HK-2 (cell line): ENCODE measurements at regions not wholly inside any gene's neighbourhood (a gene's known extent, or its start where the extent isn't known, plus 50 kb on each side); places are given as distances from the start of the nearest gene placed in this dataset.

Experiments used
- DNase-seq: peaks from one replicate; pipeline ENCODE4 v3.0.0-alpha.2; 2018; ENCODE audit not compliant: unreplicated experiment

GRCh38 chr6:8218861-8219260 is 116.5 kb upstream of the EEF1E1 start:
- DNase-seq, result no peak

DNA sequence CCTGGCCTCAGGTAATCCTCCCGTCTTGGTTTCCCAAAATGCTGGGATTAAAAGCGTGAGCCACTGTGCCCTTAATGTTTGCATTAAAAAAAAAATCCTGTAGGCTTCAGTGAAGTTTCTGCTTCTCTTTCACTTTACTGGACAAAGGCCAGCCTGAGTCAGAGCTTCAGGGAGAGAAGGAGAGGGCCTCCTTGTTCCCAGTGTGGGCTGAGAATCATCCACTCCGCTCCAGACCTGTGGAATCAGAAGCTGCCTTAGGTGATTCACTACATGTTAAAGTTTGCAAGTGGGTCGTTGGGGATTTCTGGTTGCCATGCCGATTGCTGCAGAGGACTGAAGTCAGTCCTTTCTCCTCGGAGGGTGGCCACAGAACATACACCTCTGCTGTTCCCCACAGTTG is 113.3 kb upstream of the EEF1E1 start:
- peak; percentile 46 for DNase-seq

DNA sequence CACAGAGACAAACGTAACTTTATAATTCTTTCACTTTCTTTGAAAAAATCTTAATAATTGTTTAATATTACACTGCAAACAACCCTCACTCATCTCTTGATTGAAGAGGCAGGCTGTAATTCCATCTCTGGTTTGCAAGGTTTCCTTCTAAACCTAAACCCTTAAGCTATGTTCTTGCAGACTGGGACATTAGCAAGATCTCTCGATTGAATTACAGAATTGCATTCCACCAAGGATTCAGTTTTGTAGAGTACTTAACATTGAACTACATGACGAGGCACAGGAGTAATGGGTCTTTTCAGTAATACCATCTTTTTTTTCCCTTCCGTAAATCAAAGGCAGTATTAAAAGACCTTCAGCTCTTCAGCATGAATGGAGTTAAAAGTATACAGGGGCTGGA is 111.6 kb upstream of the EEF1E1 start:
- DNase-seq, result no peak

GRCh38 chr6:8212720-8213434 is 110.5 kb upstream of the EEF1E1 start:
- no peak for DNase-seq

GRCh38 chr6:8207869-8208191 is 105.5 kb upstream of the EEF1E1 start:
- no peak for DNase-seq

DNA sequence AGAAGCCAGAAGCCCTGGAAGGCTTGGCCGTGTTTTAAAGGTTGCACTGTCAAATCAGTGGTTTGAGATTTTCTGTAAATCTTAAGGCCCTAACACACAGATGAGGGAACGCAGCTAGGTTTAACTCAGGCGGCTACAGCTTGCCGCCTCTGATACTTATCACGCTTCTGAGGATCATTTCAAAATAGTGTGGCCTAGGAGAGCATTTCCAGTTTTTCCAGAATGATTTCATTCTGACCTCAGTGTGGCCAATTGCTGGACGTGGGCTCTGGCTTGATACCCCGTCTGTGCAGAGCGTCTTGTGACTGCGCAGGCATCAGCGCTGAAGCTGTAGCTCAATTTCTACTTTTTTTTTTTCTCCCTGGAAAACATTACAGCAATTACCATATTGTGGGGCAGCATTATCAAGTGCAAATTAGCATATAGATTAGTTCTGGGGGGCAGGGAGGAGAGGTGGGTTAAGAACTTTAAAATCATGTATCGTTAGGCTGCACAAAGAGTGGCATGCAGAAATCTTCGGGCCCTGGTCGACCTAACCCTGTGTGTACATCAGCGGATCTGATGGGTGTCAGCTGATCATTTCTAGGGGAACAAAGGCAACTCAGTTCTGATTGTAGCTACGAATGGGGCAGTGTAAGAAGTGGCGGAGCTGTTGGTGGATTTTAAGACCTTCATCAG is 105.0 kb upstream of the EEF1E1 start:
- no peak for DNase-seq

- no peak for DNase-seq
These were observed 101.0 kb upstream of the EEF1E1 start for GRCh38 chr6:8203337-8203736.

- no peak for DNase-seq
These were observed 99.3 kb upstream of the EEF1E1 start for GRCh38 chr6:8201679-8202078.

GRCh38 chr6:8200255-8200654 is 97.9 kb upstream of the EEF1E1 start:
- no peak for DNase-seq

- DNase-seq, result no peak
These were observed 93.4 kb upstream of the EEF1E1 start for GRCh38 chr6:8195714-8196102.

DNA sequence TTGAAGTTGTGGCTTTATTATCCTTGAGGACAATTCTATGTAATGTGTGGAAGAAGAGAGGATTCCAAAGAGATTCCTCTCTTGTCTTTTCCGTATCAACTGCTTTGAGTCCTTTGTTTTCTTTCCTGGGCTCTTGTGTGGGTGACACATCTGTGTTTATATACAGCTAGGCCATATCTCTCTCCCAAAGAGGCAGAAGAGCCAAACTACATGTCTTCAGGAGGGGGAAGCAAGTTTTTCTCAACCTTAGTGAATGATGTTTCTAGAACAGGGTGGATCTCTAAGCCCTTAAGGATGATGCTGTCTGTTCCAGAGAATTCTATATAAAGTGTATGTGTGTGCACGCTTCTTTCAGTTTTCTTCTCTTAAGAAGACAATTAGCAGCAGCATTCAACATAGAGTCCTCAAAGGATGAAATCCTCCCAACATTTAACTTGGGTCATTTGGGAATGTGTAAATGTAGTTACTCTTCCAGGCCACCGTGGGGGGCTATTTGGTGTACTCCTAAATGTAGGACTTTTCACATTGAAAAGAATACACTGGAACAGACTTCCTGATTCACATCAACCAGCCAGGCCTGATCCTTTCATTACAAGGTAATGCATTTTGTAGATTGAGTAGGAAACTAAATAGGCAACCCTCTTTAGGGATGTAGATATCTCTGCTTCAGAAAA is 92.8 kb upstream of the EEF1E1 start:
- no peak for DNase-seq

DNA sequence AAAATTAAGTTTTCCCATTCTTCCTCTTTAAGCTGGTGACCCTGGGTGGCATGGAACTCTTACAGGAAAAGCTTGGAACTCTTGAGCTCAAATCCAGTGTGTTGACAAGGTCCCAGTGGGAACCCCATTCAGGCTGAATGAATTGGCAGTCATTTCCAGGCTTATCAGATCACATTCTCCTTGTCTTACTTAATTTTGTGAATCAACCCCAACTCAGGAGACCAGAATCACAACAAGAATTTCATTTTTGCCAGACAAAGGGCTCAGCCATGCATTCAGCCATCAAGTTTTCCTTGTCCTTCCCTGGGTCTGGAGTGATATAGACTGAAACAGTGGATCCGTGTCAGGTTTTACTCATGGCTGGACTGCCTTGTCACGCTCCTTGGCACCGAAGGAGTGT is 92.1 kb upstream of the EEF1E1 start:
- DNase-seq, result no peak

- no peak for DNase-seq
These were observed 91.2 kb upstream of the EEF1E1 start for GRCh38 chr6:8193541-8193940.

GRCh38 chr6:8192597-8192996 is 90.2 kb upstream of the EEF1E1 start:
- no peak for DNase-seq

DNA sequence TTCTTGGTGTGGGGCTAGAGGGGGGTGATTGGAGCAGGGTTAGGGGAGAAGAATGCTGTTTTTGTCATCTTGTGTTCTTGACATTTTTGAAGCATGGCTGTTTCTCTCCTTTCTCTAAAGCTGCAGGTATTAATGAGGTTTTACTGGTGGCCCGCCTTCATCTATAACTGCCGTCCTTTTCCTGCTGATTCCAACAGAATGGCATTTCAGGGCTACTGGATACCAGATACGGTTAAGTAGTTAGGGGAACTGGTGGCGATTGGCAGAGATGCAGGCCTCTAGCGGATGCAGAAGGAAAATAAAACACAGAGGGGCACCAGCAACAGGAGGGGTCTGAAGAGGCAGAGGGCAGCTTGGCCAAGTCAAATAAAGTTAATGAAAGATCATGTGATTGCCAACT is 89.7 kb upstream of the EEF1E1 start:
- DNase-seq, result no peak

DNA sequence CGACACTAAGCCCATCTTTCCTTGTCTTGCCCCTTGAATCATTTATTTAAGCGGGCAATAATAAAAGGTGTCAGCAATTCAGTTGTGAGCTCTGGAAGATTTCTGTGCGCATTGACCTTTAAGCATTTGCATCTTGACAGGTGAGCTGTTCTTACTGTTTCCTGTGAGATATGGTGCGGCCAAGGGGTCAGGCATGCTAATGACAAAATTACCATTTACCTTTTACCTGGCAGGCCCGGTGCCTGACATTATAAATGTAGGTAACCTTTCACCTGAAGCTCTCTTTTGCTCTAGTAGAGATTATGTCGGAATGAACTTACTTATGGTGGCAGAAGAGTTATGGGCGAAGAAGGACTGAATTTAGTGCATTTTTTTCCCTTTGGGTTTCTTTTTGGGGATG is 89.3 kb upstream of the EEF1E1 start:
- DNase-seq, result no peak

DNA sequence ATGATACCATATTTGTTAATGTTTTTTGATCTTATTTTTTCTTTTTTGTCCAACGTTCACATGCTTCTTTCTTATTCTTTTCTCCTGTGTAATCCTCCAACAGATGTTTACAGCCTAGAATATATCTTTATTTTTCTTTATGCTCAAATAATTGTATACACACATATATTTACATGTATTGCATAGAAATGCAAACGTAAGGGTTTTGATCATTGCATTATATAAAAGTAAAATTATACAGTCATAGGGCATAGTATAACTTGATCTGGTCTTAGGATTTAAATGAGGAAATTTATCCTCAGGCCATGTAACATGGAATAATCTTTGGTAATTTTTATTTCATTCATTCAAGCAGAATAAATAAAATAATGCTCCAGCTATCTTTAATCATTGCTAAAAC is 84.9 kb upstream of the EEF1E1 start:
- DNase-seq, result no peak

DNA sequence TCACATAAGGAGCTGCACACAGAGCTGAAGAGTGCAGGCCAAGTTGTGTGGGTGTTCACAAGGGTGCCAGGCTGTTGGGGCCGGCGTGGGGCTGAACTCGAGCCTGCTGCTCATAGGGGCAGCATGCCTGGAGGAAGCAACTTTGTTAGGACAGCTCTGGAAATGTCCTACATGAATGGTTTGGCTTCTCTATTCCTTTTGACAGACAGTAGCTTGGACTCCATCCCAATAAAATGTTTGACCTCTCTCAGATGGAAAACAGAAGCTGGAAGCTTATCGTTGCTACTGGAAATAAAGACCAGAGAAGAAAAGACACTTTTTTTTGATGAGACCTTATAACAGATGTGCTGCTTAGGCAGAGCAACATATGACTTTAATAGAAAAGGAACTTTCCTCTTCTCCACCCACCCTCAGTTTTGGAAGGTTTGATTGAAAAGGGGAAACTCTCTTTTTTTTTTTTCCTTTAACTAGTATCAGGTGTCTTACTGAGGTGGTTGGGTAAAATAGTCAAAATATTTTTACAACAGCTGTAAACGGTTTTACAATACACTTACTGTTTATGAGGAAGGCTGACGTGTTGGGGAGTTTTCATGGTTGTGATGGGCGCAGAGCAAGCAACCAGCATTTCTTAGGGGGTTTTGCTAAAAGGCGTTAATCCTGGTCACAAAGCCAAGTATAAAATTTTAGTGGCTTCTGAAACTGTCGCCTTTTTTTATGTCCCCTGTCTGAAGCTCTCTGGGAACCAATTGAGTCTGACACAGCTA is 80.7 kb upstream of the EEF1E1 start:
- no peak for DNase-seq

DNA sequence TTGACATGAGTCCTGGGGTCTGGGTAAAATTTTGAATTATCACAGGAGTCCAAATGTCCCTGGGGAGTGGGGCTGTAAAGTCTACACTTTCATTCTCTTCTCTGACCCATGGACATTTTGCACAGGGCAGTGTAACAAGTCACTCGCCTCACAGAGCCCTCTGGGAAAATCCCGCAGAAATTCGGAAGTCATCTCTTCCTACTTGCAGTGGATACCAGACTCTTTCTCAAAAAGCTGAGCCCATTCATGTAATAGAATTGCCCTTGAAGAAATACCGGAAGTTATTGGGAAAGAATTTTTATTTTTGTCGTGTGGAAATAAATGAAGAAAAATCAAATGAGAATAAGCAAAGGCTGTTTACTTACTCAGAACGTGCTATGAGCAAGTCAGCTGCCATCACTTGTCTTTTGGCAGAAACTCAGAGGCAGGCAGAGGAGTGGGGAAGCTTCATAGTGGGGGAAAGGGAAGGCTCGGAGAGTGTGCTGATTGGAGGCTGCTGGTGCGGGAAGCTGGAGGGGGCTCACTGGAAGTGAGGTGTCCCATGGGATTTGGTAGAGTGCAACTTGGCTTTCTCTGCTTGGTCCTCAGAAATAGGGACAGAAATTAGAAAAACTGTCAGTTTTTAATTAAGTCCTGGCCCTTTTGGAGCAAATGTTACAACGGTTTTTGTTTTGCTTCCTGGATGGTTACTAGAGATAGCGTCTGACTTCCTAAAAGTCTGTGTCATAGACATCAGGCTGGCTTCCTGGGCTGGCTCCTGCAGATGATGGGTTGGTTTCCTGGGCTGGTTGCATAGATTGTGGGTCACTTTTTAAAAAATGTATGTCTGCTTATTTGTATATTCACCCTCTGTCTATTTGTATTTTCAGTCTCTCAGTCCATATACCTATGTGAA is 79.8 kb upstream of the EEF1E1 start:
- no peak for DNase-seq

DNA sequence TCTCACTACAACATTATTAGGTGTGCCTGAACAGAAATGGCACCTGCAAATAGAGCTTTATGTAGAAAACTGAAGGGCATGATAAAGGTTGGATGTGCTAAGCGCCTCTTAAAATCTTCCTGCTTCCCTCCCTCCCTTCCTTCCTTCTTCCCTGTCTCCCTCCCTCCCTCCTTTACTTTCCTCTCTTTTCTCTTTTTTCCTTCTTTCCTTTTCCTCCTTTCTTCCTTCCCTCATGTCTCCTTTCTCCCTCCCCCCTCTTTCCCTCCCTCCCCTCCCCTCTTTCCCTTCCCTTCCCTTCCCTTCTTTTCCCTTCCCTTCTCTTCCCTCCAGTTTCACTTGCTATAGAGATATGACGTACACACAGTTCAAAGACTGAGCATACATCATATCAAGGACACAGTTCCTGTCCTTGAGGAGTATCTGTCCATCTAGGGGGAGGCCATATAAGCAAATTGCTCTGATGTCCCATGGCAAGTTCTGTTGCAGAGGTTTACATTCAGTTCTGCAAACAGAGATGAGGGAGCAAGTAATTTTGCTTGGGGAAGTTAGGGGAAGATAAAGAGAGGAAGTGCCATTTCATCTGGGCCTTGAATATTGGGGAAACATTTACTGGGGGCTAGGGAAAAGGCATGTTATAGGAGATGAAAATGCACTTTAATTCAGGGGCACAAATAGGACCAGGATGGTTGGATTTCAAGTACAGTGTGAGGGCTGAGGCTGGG is 79.0 kb upstream of the EEF1E1 start:
- DNase-seq, result no peak
